GM20000 (cell line): ENCODE measurements at regions not wholly inside any gene's neighbourhood (a gene's known extent, or its start where the extent isn't known, plus 50 kb on each side); places are given as distances from the start of the nearest gene placed in this dataset.

Source experiments
- DNase-seq: peaks from one replicate; pipeline ENCODE4 v3.0.0; 2012; ENCODE audit warnings: low spot score
- CTCF ChIP-seq: IDR thresholded peaks from 2 replicates; pipeline ENCODE4 v1.5.1; 2012; ENCODE audit warnings: mild to moderate bottlenecking, control low read depth; ENCODE audit errors: extremely low read depth, missing control alignments

- no peak for TF ChIP-seq CTCF
- no peak for DNase-seq
Observed at GRCh38 chr6:100269189-100269588, 195.5 kb downstream of the SIM1 start.

- no peak for TF ChIP-seq CTCF
- no peak for DNase-seq
Observed at GRCh38 chr6:100268326-100268725, 196.4 kb downstream of the SIM1 start.

- DNase-seq = no peak
- TF ChIP-seq CTCF = no peak
Observed at GRCh38 chr6:100267721-100268123, 197.0 kb downstream of the SIM1 start.

- TF ChIP-seq CTCF = no peak
- DNase-seq = no peak
Observed at GRCh38 chr6:100266494-100267401, 198.0 kb downstream of the SIM1 start.

GRCh38 chr6:100262086-100262485 is 202.6 kb downstream of the SIM1 start:
- TF ChIP-seq CTCF = no peak
- no peak for DNase-seq

- no peak for DNase-seq
- TF ChIP-seq CTCF = no peak
Observed at GRCh38 chr6:100261486-100261885, 203.2 kb downstream of the SIM1 start.

GRCh38 chr6:100260584-100260983 is 204.1 kb downstream of the SIM1 start:
- no peak for TF ChIP-seq CTCF
- no peak for DNase-seq
